Testis (tissue), 2 donors: ENCODE measurements at regions not wholly inside any gene's neighbourhood (a gene's known extent, or its start where the extent isn't known, plus 50 kb on each side); places are given as distances from the start of the nearest gene placed in this dataset.
A peak's percentile ranks its signal among the peaks of the same experiment; 100 is the strongest.

Experiments
- DNase-seq: peaks from one replicate; pipeline ENCODE4 v3.0.0-alpha.2; 2019
- H3K27ac ChIP-seq, 2 donors: fragments of 200-600 bp; sonication (generic); one replicate each; pipeline ENCODE4 v1.5.1; 2019
- H3K27me3 ChIP-seq: fragments of 200-600 bp; sonication (generic); one replicate; pipeline ENCODE4 v1.5.1; 2019
- H3K36me3 ChIP-seq: fragments of 200-600 bp; sonication (generic); one replicate; pipeline ENCODE4 v1.5.1; 2017; ENCODE audit warnings: low read depth; ENCODE audit errors: missing control alignments
- H3K4me1 ChIP-seq: fragments of 200-600 bp; sonication (generic); one replicate; pipeline ENCODE4 v1.5.1; 2019
- H3K4me3 ChIP-seq, 2 donors: fragments of 200-600 bp; sonication (generic); one replicate each; pipeline ENCODE4 v1.5.1; 2017 to 2019
- H3K9me3 ChIP-seq: fragments of 200-600 bp; sonication (generic); one replicate; pipeline ENCODE4 v1.5.1; 2017
- POLR2A ChIP-seq: fragments of 450-650 bp; IDR thresholded peaks from one replicate; pipeline ENCODE4 v1.6.1; 2017; ENCODE audit warnings: antibody characterized with exemption, mild to moderate bottlenecking, moderate library complexity
- WGBS, 2 donors: methylation state at CpG; one replicate each; pipeline ENCODE4 v1.1.5; 2018; 5-methylcytosine and 5-hydroxymethylcytosine counted together
- intact Hi-C: fragments of 100-400 bp; cut with DNase I; formaldehyde crosslinking; loops from one replicate; pipeline ENCODE4 v1.15.1; 2023; ENCODE audit warnings: low total_unique reads
- TF ChIP-seq, protein P1 (sequence below), 3 experiments: fragments of 450-650 bp in 2 of 3; fragments of 200-600 bp in 1 of 3; sonication (generic) in 1 of 3; IDR thresholded peaks; one replicate each; pipeline ENCODE4 v1.5.1; 2016 to 2019; ENCODE audit warnings: antibody characterized with exemption in 3 of 3, mild to moderate bottlenecking in 2 of 3, moderate library complexity in 1 of 3

- DNase-seq: peak; percentile 31
- H3K9me3 ChIP-seq: no peaks in the 10 kb centered on the region
- H3K36me3 ChIP-seq: no peaks in the 10 kb centered on the region
- no peaks in the 10 kb centered on the region for H3K4me1 ChIP-seq
- peak overlapping the region in 1 of 2 donors; percentile 30 for H3K27ac ChIP-seq
- no peak for TF ChIP-seq POLR2A
- TF ChIP-seq, protein P1, sequence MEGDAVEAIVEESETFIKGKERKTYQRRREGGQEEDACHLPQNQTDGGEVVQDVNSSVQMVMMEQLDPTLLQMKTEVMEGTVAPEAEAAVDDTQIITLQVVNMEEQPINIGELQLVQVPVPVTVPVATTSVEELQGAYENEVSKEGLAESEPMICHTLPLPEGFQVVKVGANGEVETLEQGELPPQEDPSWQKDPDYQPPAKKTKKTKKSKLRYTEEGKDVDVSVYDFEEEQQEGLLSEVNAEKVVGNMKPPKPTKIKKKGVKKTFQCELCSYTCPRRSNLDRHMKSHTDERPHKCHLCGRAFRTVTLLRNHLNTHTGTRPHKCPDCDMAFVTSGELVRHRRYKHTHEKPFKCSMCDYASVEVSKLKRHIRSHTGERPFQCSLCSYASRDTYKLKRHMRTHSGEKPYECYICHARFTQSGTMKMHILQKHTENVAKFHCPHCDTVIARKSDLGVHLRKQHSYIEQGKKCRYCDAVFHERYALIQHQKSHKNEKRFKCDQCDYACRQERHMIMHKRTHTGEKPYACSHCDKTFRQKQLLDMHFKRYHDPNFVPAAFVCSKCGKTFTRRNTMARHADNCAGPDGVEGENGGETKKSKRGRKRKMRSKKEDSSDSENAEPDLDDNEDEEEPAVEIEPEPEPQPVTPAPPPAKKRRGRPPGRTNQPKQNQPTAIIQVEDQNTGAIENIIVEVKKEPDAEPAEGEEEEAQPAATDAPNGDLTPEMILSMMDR (IDR thresholded peaks at IDR 0.05): no peak
- WGBS, 2 donors: 62 to 63% methylated on average over 4 of the region's 4 CpGs
- H3K4me3 ChIP-seq: no peak overlapping the region
- no peaks in the 10 kb centered on the region for H3K27me3 ChIP-seq
- intact Hi-C loops: no loop called here
Measured at GRCh38 chr5:78698191-78698791, 49.7 kb upstream of the LHFPL2 start.
